Keratinocyte (primary cell): ENCODE measurements at regions not wholly inside any gene's neighbourhood (a gene's known extent, or its start where the extent isn't known, plus 50 kb on each side); places are given as distances from the start of the nearest gene placed in this dataset.

ENCODE experiments used
- CTCF ChIP-seq, 3 experiments: IDR thresholded peaks in 1 of 3; conservative IDR thresholded peaks in 1 of 3; optimal IDR thresholded peaks in 1 of 3; 2 replicates in 2 of 3; 3 replicates in 1 of 3; pipeline versions ENCODE3 to v1.5.1; 2011; ENCODE audit warnings: low read length in 3 of 3, mild to moderate bottlenecking in 3 of 3, moderate library complexity in 2 of 3, control low read depth in 1 of 3, inconsistent platforms in 1 of 3; ENCODE audit not compliant: insufficient read depth in 2 of 3; ENCODE audit errors: extremely low read depth in 1 of 3
- EZH2 ChIP-seq: IDR thresholded peaks from one replicate; pipeline ENCODE4 v1.6.1; 2012; ENCODE audit warnings: inconsistent platforms, mild to moderate bottlenecking, low read length, moderate library complexity

GRCh38 chr1:93023281-93023680 lies 55.8 kb upstream of the MTF2 start:
- no peak for TF ChIP-seq EZH2
- no peak for TF ChIP-seq CTCF (optimal IDR thresholded peaks at IDR 0.05 in 1 of 3, IDR thresholded peaks at IDR 0.05 in 1 of 3, conservative IDR thresholded peaks at IDR 0.05 in 1 of 3; ENCODE audit: extremely low read depth in 1 of 3, insufficient read depth in 2 of 3, low read length in 3 of 3)
